ENCODE measurements at regions not wholly inside any gene's neighbourhood (a gene's known extent, or its start where the extent isn't known, plus 50 kb on each side); places are given as distances from the start of the nearest gene placed in this dataset.

DNA sequence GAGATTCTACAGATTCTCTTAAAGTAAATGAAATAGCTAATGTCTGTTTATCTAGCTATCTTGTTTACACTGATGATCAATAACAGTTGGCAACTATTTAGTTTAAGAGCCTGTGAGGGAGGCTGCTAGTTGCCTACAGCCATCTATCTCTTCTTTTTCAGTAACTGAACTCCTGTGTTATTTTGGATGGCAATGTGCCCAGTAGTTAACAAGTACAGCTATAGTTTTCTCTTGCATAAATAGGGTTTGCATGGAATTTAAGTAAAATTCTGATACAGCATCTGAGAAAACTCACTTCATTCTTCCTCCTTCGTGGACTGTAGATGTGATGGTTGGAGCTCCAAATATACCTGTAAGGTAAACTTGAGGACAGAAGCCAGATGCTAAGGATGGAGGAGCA is 219.5 kb upstream of the POT1 start:
- H3K27ac ChIP-seq (ENCODE audit: control insufficient read depth, insufficient read depth, low read length): no peak overlapping the region
- H3K36me3 ChIP-seq (ENCODE audit: control insufficient read depth in 2 of 2, extremely low read depth in 1 of 2, insufficient read depth in 2 of 2, low read length in 2 of 2): no peaks in the 10 kb centered on the region
- H3K4me3 ChIP-seq (ENCODE audit: control insufficient read depth in 2 of 3, extremely low read depth in 1 of 3, insufficient read depth in 2 of 3, low read depth in 1 of 3, low read length in 3 of 3): no peak overlapping the region
- H3K9me1 ChIP-seq (ENCODE audit: control insufficient read depth, extremely low read depth, insufficient read depth, low read length): no peaks in the 10 kb centered on the region
- no peak for FAIRE-seq
- no peak overlapping the region for H3K4me2 ChIP-seq (ENCODE audit: control insufficient read depth, extremely low read depth, insufficient read depth, low read depth, low read length)
- no peaks in the 10 kb centered on the region for H3K27me3 ChIP-seq (ENCODE audit: control insufficient read depth, extremely low read depth, insufficient read depth, low read length)
- H3K9ac ChIP-seq (ENCODE audit: control insufficient read depth, extremely low read depth, insufficient read depth, low read length): no peak overlapping the region
- dilution Hi-C loops (cut with MboI; ENCODE audit: extremely low pct_ligation_motif_present, low sequenced_read_pairs): no loop called here
- no peaks in the 10 kb centered on the region for H3K4me1 ChIP-seq (ENCODE audit: control insufficient read depth, extremely low read depth, insufficient read depth, low read length)
- DNase-seq (ENCODE audit: low read depth, low spot score): no peak
- H2AFZ ChIP-seq (ENCODE audit: control insufficient read depth, low read length): no peak overlapping the region
- H3K79me2 ChIP-seq (ENCODE audit: control insufficient read depth, insufficient read depth, low read length): no peaks in the 10 kb centered on the region
- H3K9me3 ChIP-seq (ENCODE audit: control insufficient read depth, low read depth, low read length): no peaks in the 10 kb centered on the region
- no peak for TF ChIP-seq EZH2 (IDR thresholded peaks at IDR 0.05; ENCODE audit: low read length)
- TF ChIP-seq, protein P1, sequence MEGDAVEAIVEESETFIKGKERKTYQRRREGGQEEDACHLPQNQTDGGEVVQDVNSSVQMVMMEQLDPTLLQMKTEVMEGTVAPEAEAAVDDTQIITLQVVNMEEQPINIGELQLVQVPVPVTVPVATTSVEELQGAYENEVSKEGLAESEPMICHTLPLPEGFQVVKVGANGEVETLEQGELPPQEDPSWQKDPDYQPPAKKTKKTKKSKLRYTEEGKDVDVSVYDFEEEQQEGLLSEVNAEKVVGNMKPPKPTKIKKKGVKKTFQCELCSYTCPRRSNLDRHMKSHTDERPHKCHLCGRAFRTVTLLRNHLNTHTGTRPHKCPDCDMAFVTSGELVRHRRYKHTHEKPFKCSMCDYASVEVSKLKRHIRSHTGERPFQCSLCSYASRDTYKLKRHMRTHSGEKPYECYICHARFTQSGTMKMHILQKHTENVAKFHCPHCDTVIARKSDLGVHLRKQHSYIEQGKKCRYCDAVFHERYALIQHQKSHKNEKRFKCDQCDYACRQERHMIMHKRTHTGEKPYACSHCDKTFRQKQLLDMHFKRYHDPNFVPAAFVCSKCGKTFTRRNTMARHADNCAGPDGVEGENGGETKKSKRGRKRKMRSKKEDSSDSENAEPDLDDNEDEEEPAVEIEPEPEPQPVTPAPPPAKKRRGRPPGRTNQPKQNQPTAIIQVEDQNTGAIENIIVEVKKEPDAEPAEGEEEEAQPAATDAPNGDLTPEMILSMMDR (optimal IDR thresholded peaks at IDR 0.05 in 1 of 3, IDR thresholded peaks at IDR 0.05 in 1 of 3, conservative IDR thresholded peaks at IDR 0.05 in 1 of 3; ENCODE audit: extremely low read depth in 1 of 3, insufficient read depth in 2 of 3, low read length in 3 of 3): no peak
- H4K20me1 ChIP-seq (ENCODE audit: control insufficient read depth, extremely low read depth, insufficient read depth, low read length): no peaks in the 10 kb centered on the region

DNA sequence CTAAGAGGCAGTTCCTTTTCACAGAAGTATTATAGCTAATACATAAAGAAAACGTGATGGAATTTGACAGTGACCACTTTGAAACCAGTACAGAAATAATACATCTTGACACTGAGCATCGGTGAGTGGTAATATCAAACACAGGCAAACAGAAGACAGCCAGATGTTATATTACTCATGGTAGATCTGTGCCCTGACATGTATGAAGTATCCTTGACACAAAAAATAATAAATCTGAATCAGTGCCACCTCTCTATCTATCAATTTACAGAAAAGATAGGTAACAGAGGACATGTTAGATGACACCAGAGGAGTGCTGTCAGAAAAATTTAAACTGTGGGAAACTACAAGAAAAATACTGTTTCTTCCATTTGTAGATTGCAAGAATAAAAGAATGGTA is 217.4 kb upstream of the POT1 start:
- Histone ChIP-seq H3K79me2 (ENCODE audit: control insufficient read depth, insufficient read depth, low read length) (no peaks in the 10 kb centered on the region), H3K9ac (ENCODE audit: control insufficient read depth, extremely low read depth, insufficient read depth, low read length) (no peak overlapping the region), H3K27me3 (ENCODE audit: control insufficient read depth, extremely low read depth, insufficient read depth, low read length) (no peaks in the 10 kb centered on the region), H2AFZ (ENCODE audit: control insufficient read depth, low read length) (no peak overlapping the region), H3K4me3 (ENCODE audit: control insufficient read depth in 2 of 3, extremely low read depth in 1 of 3, insufficient read depth in 2 of 3, low read depth in 1 of 3, low read length in 3 of 3) (no peak overlapping the region), H3K4me1 (ENCODE audit: control insufficient read depth, extremely low read depth, insufficient read depth, low read length) (no peaks in the 10 kb centered on the region), H3K9me3 (ENCODE audit: control insufficient read depth, low read depth, low read length) (no peaks in the 10 kb centered on the region), H3K36me3 (ENCODE audit: control insufficient read depth in 2 of 2, extremely low read depth in 1 of 2, insufficient read depth in 2 of 2, low read length in 2 of 2) (no peaks in the 10 kb centered on the region), H3K9me1 (ENCODE audit: control insufficient read depth, extremely low read depth, insufficient read depth, low read length) (no peaks in the 10 kb centered on the region), H4K20me1 (ENCODE audit: control insufficient read depth, extremely low read depth, insufficient read depth, low read length) (no peaks in the 10 kb centered on the region), H3K27ac (ENCODE audit: control insufficient read depth, insufficient read depth, low read length) (no peak overlapping the region), H3K4me2 (ENCODE audit: control insufficient read depth, extremely low read depth, insufficient read depth, low read depth, low read length) (no peak overlapping the region)
- dilution Hi-C loops (cut with MboI; ENCODE audit: extremely low pct_ligation_motif_present, low sequenced_read_pairs): no loop called here
- DNase-seq (ENCODE audit: low read depth, low spot score) (no peak), FAIRE-seq (no peak)
- TF ChIP-seq, protein P1 (optimal IDR thresholded peaks at IDR 0.05 in 1 of 3, IDR thresholded peaks at IDR 0.05 in 1 of 3, conservative IDR thresholded peaks at IDR 0.05 in 1 of 3; ENCODE audit: extremely low read depth in 1 of 3, insufficient read depth in 2 of 3, low read length in 3 of 3): no peak
- TF ChIP-seq EZH2 (IDR thresholded peaks at IDR 0.05; ENCODE audit: low read length): no peak

Measured in keratinocyte (primary cell).